Trophoblast cell (in vitro differentiated cells and primary cell): ENCODE measurements at regions not wholly inside any gene's neighbourhood (a gene's known extent, or its start where the extent isn't known, plus 50 kb on each side); places are given as distances from the start of the nearest gene placed in this dataset.
"Not testable (repeated sequence)": the region's sequence is repeated elsewhere in the genome, so short reads cannot be mapped to it uniquely, and the experiment has no call there.

Experiments
- DNase-seq, 2 donors: peaks; one replicate each; pipeline ENCODE4 v3.0.0-alpha.2; 2016
- H2AFZ ChIP-seq: 2 replicates; pipeline ENCODE4 v1.6.1; 2013; ENCODE audit warnings: low read length, moderate library complexity, mild to moderate bottlenecking; ENCODE audit not compliant: insufficient read depth, poor library complexity
- H2AK5ac ChIP-seq: 2 replicates; pipeline ENCODE4 v1.6.1; 2013; ENCODE audit warnings: mild to moderate bottlenecking, low read length
- H2BK120ac ChIP-seq: 2 replicates; pipeline ENCODE4 v1.6.1; 2013; ENCODE audit warnings: low read length, mild to moderate bottlenecking, moderate library complexity; ENCODE audit not compliant: insufficient read depth, poor library complexity
- H2BK12ac ChIP-seq: 2 replicates; pipeline ENCODE4 v1.6.1; 2013; ENCODE audit warnings: mild to moderate bottlenecking, low read length, moderate library complexity
- H2BK5ac ChIP-seq: 2 replicates; pipeline ENCODE4 v1.6.1; 2013; ENCODE audit warnings: low read length, low read depth, moderate library complexity, mild to moderate bottlenecking; ENCODE audit not compliant: poor library complexity
- H3K14ac ChIP-seq: 2 replicates; pipeline ENCODE4 v1.6.1; 2013; ENCODE audit warnings: mild to moderate bottlenecking, low read length
- H3K18ac ChIP-seq: 2 replicates; pipeline ENCODE4 v1.6.1; 2013; ENCODE audit warnings: mild to moderate bottlenecking, low read length
- H3K23ac ChIP-seq: 2 replicates; pipeline ENCODE4 v1.6.1; 2013; ENCODE audit warnings: low read length
- H3K27ac ChIP-seq: 2 replicates; pipeline ENCODE4 v1.5.1; 2013; ENCODE audit warnings: low read depth, mild to moderate bottlenecking, inconsistent platforms, low read length, moderate library complexity
- H3K27me3 ChIP-seq: 2 replicates; pipeline ENCODE4 v1.6.1; 2013; ENCODE audit warnings: inconsistent platforms, mild to moderate bottlenecking, low read length, moderate library complexity; ENCODE audit not compliant: insufficient read depth
- H3K36me3 ChIP-seq, 2 experiments: 1 replicate in 1 of 2; 2 replicates in 1 of 2; pipeline ENCODE4 v1.6.1; 2013; ENCODE audit warnings: low read length in 2 of 2, mild to moderate bottlenecking in 2 of 2, moderate library complexity in 1 of 2; ENCODE audit not compliant: insufficient read depth in 2 of 2, control insufficient read depth in 1 of 2
- H3K4ac ChIP-seq: 2 replicates; pipeline ENCODE4 v1.6.1; 2013; ENCODE audit warnings: low read depth, mild to moderate bottlenecking, low read length, moderate library complexity
- H3K4me1 ChIP-seq, 2 experiments: 1 replicate in 1 of 2; 2 replicates in 1 of 2; pipeline ENCODE4 v1.6.1; 2013; ENCODE audit warnings: low read length in 2 of 2, mild to moderate bottlenecking in 2 of 2, moderate library complexity in 1 of 2; ENCODE audit not compliant: insufficient read depth in 2 of 2, control insufficient read depth in 1 of 2
- H3K4me2 ChIP-seq: 2 replicates; pipeline ENCODE4 v1.6.1; 2013; ENCODE audit warnings: inconsistent platforms, mild to moderate bottlenecking, low read length, moderate library complexity
- H3K4me3 ChIP-seq: 2 replicates; pipeline ENCODE4 v1.5.1; 2013; ENCODE audit warnings: mild to moderate bottlenecking, low read depth, low read length, inconsistent platforms
- H3K79me1 ChIP-seq: one replicate; pipeline ENCODE4 v1.6.1; 2013; ENCODE audit warnings: low read length
- H3K79me2 ChIP-seq: 2 replicates; pipeline ENCODE4 v1.6.1; 2013; ENCODE audit warnings: low read length, mild to moderate bottlenecking; ENCODE audit not compliant: control insufficient read depth, insufficient read depth, poor library complexity
- H3K9ac ChIP-seq: 2 replicates; pipeline ENCODE4 v1.6.1; 2013; ENCODE audit warnings: mild to moderate bottlenecking, low read length
- H3K9me3 ChIP-seq: 2 replicates; pipeline ENCODE4 v1.6.1; 2013; ENCODE audit warnings: low read depth, mild to moderate bottlenecking, control low read depth, inconsistent platforms, low read length; ENCODE audit not compliant: insufficient read depth
- H4K12ac ChIP-seq: 2 replicates; pipeline ENCODE4 v1.6.1; 2013; ENCODE audit warnings: low read depth, mild to moderate bottlenecking, low read length, moderate library complexity
- H4K8ac ChIP-seq: 2 replicates; pipeline ENCODE4 v1.6.1; 2013; ENCODE audit warnings: low read depth, mild to moderate bottlenecking, low read length, moderate library complexity
- H4K91ac ChIP-seq: one replicate; pipeline ENCODE4 v1.6.1; 2013; ENCODE audit warnings: low read depth, mild to moderate bottlenecking, low read length, moderate library complexity
- WGBS: extraction: QIAGEN DNeasy Blood & Tissue Kit; methylation state at CpG from one replicate; pipeline ENCODE4 v1.1.7; 2013; ENCODE audit warnings: missing lambda C conversion rate; ENCODE audit not compliant: insufficient read length, insufficient coverage; ENCODE audit errors: extremely low coverage; 5-methylcytosine and 5-hydroxymethylcytosine counted together

GRCh38 chr3:152910966-152911365 lies 76.0 kb downstream of the P2RY1 start:
- Histone ChIP-seq H2BK120ac (no peak overlapping the region), H2AFZ (no peak overlapping the region), H3K4ac (no peak overlapping the region), H3K14ac (no peak overlapping the region), H3K36me3 (no peaks in the 10 kb centered on the region), H3K4me1 (no peaks in the 10 kb centered on the region), H3K9me3 (no peaks in the 10 kb centered on the region), H3K18ac (no peak overlapping the region), H2BK12ac (no peak overlapping the region), H3K23ac (no peak overlapping the region), H3K79me1 (no peaks in the 10 kb centered on the region), H2AK5ac (no peak overlapping the region), H4K91ac (no peak overlapping the region), H2BK5ac (no peak overlapping the region), H3K4me3 (no peak overlapping the region), H3K4me2 (no peak overlapping the region), H3K27me3 (no peaks in the 10 kb centered on the region), H4K12ac (no peak overlapping the region), H3K79me2 (no peaks in the 10 kb centered on the region), H4K8ac (no peak overlapping the region), H3K27ac (no peak overlapping the region), H3K9ac (no peak overlapping the region)
- no CpG with 5 or more reads among the region's 1 CpG for WGBS
- no peak for DNase-seq

- not testable (repeated sequence) for H3K9ac ChIP-seq, H4K8ac ChIP-seq, H3K9me3 ChIP-seq, H2AK5ac ChIP-seq, H2AFZ ChIP-seq, H3K79me1 ChIP-seq, H3K4ac ChIP-seq, H3K27me3 ChIP-seq, H3K18ac ChIP-seq, H3K4me2 ChIP-seq, H2BK12ac ChIP-seq, H4K12ac ChIP-seq, DNase-seq, H3K79me2 ChIP-seq, H2BK120ac ChIP-seq, H4K91ac ChIP-seq, H3K14ac ChIP-seq, H2BK5ac ChIP-seq, H3K4me1 ChIP-seq, H3K4me3 ChIP-seq, H3K36me3 ChIP-seq, H3K27ac ChIP-seq, H3K23ac ChIP-seq
- WGBS: no CpG with 5 or more reads among the region's 8 CpGs
Observed at GRCh38 chr3:152914743-152915142, 79.8 kb downstream of the P2RY1 start.

- H4K8ac ChIP-seq: no peak overlapping the region
- no peak overlapping the region for H2BK5ac ChIP-seq
- H3K18ac ChIP-seq: no peak overlapping the region
- no peak for DNase-seq
- H2BK12ac ChIP-seq: no peak overlapping the region
- no peaks in the 10 kb centered on the region for H3K36me3 ChIP-seq
- H2BK120ac ChIP-seq: no peak overlapping the region
- H2AFZ ChIP-seq: no peak overlapping the region
- H3K4me2 ChIP-seq: no peak overlapping the region
- H2AK5ac ChIP-seq: no peak overlapping the region
- no peaks in the 10 kb centered on the region for H3K4me1 ChIP-seq
- H3K14ac ChIP-seq: no peak overlapping the region
- no CpG with 5 or more reads among the region's 3 CpGs for WGBS
- H3K4me3 ChIP-seq: no peak overlapping the region
- no peak overlapping the region for H3K9ac ChIP-seq
- H3K4ac ChIP-seq: no peak overlapping the region
- H3K79me2 ChIP-seq: no peaks in the 10 kb centered on the region
- H4K12ac ChIP-seq: no peak overlapping the region
- no peaks in the 10 kb centered on the region for H3K27me3 ChIP-seq
- H3K23ac ChIP-seq: no peak overlapping the region
- H3K27ac ChIP-seq: no peak overlapping the region
- no peak overlapping the region for H4K91ac ChIP-seq
- H3K9me3 ChIP-seq: no peaks in the 10 kb centered on the region
- no peaks in the 10 kb centered on the region for H3K79me1 ChIP-seq
Observed at GRCh38 chr3:152915695-152916094, 80.8 kb downstream of the P2RY1 start.

DNA sequence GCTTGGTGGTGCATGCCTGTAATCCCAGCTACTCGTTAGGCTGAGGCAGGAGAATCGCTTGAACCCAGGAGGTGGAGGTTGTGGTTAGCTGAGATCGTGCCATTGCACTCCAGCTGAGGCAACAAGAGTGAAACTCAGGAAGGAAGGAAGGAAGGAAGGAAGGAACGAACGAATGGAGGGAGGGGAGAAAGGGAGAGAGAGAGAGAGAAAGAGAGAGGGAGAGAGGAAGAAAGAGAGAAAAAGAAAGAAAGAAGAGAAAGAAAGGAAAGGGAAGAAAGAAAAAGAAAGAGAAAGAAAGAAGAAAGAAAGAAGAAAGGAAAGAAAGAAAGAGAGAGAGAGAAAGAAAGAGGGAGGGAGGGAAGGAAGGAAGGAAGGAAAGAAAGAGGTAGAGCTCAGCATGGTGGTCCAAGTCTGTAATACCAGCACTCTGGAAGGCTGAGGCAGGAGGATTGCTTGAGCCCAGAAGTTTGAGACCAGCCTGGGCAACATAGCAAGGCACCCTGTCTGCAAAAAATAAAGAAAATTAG lies 81.9 kb downstream of the P2RY1 start:
- WGBS: no CpG with 5 or more reads among the region's 5 CpGs
- no peak overlapping the region for H2BK120ac ChIP-seq
- H3K4ac ChIP-seq: no peak overlapping the region
- H2BK5ac ChIP-seq: no peak overlapping the region
- DNase-seq: no peak
- no peaks in the 10 kb centered on the region for H3K79me1 ChIP-seq
- H3K23ac ChIP-seq: no peak overlapping the region
- H3K14ac ChIP-seq: no peak overlapping the region
- no peaks in the 10 kb centered on the region for H3K4me1 ChIP-seq
- H4K12ac ChIP-seq: no peak overlapping the region
- H2BK12ac ChIP-seq: no peak overlapping the region
- no peaks in the 10 kb centered on the region for H3K36me3 ChIP-seq
- H4K8ac ChIP-seq: no peak overlapping the region
- H2AK5ac ChIP-seq: no peak overlapping the region
- no peaks in the 10 kb centered on the region for H3K9me3 ChIP-seq
- H3K4me3 ChIP-seq: no peak overlapping the region
- no peak overlapping the region for H3K18ac ChIP-seq
- H3K4me2 ChIP-seq: no peak overlapping the region
- H3K79me2 ChIP-seq: no peaks in the 10 kb centered on the region
- H2AFZ ChIP-seq: no peak overlapping the region
- H3K27ac ChIP-seq: no peak overlapping the region
- no peaks in the 10 kb centered on the region for H3K27me3 ChIP-seq
- no peak overlapping the region for H4K91ac ChIP-seq
- no peak overlapping the region for H3K9ac ChIP-seq
